WTC11 (cell line): ENCODE measurements at regions not wholly inside any gene's neighbourhood (a gene's known extent, or its start where the extent isn't known, plus 50 kb on each side); places are given as distances from the start of the nearest gene placed in this dataset.

Experiments
- TF ChIP-seq, protein P1 (sequence below): sonication (generic); formaldehyde crosslinking; IDR thresholded peaks from 2 replicates; pipeline ENCODE4 v1.8.1; 2023; ENCODE audit warnings: mild to moderate bottlenecking, missing genetic modification reagents
- TF ChIP-seq, protein P2 (sequence below): sonication (generic); formaldehyde crosslinking; IDR thresholded peaks from 2 replicates; pipeline ENCODE4 v1.8.1; 2023; ENCODE audit warnings: mild to moderate bottlenecking, missing genetic modification reagents, moderate library complexity
- TF ChIP-seq, protein P3 (sequence below): fragments of 250-450 bp; sonication (Bioruptor Pico); IDR thresholded peaks from 2 replicates; pipeline ENCODE4 v1.9.0; 2021; ENCODE audit warnings: moderate library complexity, mild to moderate bottlenecking, inconsistent platforms, borderline replicate concordance
- TF ChIP-seq, protein P4 (sequence below): fragments of 200-600 bp; IDR thresholded peaks from 2 replicates; pipeline ENCODE4 v1.8.0; 2022; ENCODE audit warnings: antibody characterized with exemption

DNA sequence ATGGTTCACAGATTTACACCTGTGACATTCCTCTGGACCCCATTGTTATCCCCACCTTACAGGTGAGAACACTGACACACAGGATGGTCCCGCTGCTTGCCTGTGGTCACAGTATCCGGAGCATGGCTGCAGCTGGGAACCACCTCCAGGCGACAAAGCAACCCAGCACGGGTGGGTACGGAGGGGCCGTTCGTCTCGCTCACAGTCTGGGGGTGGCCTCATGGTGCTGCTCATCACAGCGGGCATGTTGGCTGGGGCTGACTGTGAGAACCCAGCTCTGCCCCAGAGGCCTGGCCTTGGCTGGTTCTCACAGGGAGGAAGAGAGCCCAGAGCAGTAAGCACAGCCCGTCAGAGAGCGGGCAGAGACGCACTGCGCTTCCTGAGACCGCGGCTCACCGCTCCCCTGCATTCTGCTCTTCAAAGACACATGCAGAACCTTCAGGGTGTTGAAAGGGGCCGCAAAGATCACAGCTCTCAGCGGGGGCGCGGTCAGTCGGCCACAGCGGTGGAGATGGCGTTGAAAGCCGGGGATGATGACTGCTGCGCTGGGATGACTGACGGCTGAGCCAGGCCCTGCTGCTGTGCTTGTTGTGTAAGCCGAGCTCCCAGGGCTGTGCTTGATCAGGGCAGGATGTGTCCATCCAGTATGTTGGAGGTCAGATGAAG, 423.0 kb downstream of the BRD1 start:
- TF ChIP-seq, protein P1, sequence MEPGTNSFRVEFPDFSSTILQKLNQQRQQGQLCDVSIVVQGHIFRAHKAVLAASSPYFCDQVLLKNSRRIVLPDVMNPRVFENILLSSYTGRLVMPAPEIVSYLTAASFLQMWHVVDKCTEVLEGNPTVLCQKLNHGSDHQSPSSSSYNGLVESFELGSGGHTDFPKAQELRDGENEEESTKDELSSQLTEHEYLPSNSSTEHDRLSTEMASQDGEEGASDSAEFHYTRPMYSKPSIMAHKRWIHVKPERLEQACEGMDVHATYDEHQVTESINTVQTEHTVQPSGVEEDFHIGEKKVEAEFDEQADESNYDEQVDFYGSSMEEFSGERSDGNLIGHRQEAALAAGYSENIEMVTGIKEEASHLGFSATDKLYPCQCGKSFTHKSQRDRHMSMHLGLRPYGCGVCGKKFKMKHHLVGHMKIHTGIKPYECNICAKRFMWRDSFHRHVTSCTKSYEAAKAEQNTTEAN (CRISPR knock-in tag): no peak
- TF ChIP-seq, protein P2, sequence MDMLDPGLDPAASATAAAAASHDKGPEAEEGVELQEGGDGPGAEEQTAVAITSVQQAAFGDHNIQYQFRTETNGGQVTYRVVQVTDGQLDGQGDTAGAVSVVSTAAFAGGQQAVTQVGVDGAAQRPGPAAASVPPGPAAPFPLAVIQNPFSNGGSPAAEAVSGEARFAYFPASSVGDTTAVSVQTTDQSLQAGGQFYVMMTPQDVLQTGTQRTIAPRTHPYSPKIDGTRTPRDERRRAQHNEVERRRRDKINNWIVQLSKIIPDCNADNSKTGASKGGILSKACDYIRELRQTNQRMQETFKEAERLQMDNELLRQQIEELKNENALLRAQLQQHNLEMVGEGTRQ (CRISPR knock-in tag): no peak
- TF ChIP-seq, protein P3, sequence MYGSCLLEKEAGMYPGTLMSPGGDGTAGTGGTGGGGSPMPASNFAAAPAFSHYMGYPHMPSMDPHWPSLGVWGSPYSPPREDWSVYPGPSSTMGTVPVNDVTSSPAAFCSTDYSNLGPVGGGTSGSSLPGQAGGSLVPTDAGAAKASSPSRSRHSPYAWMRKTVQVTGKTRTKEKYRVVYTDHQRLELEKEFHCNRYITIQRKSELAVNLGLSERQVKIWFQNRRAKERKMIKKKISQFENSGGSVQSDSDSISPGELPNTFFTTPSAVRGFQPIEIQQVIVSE: no peak
- TF ChIP-seq, protein P4, sequence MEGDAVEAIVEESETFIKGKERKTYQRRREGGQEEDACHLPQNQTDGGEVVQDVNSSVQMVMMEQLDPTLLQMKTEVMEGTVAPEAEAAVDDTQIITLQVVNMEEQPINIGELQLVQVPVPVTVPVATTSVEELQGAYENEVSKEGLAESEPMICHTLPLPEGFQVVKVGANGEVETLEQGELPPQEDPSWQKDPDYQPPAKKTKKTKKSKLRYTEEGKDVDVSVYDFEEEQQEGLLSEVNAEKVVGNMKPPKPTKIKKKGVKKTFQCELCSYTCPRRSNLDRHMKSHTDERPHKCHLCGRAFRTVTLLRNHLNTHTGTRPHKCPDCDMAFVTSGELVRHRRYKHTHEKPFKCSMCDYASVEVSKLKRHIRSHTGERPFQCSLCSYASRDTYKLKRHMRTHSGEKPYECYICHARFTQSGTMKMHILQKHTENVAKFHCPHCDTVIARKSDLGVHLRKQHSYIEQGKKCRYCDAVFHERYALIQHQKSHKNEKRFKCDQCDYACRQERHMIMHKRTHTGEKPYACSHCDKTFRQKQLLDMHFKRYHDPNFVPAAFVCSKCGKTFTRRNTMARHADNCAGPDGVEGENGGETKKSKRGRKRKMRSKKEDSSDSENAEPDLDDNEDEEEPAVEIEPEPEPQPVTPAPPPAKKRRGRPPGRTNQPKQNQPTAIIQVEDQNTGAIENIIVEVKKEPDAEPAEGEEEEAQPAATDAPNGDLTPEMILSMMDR: no peak
